Endothelial cell (in vitro differentiated cells): ENCODE measurements at regions not wholly inside any gene's neighbourhood (a gene's known extent, or its start where the extent isn't known, plus 50 kb on each side); places are given as distances from the start of the nearest gene placed in this dataset.

Source experiments
- DNase-seq: peaks from one replicate; pipeline ENCODE4 v3.0.0; 2021; ENCODE audit warnings: low spot score
- H3K27ac Mint-ChIP-seq: one replicate; pipeline ENCODE4 v1.8.0; 2021; ENCODE audit warnings: mixed read lengths, inconsistent platforms; ENCODE audit not compliant: unreplicated experiment
- H3K27me3 Mint-ChIP-seq: one replicate; pipeline ENCODE4 v1.8.0; 2021; ENCODE audit warnings: mild to moderate bottlenecking, moderate library complexity, mixed read lengths, inconsistent platforms; ENCODE audit not compliant: unreplicated experiment
- H3K36me3 Mint-ChIP-seq: one replicate; pipeline ENCODE4 v1.8.0; 2021; ENCODE audit warnings: mild to moderate bottlenecking, low read depth, mixed read lengths, inconsistent platforms; ENCODE audit not compliant: unreplicated experiment
- H3K4me1 Mint-ChIP-seq: one replicate; pipeline ENCODE4 v1.8.0; 2021; ENCODE audit warnings: mild to moderate bottlenecking, mixed read lengths, inconsistent platforms; ENCODE audit not compliant: unreplicated experiment
- H3K4me3 Mint-ChIP-seq: one replicate; pipeline ENCODE4 v1.8.0; 2021; ENCODE audit warnings: mild to moderate bottlenecking, mixed read lengths, inconsistent platforms; ENCODE audit not compliant: unreplicated experiment
- H3K9me3 Mint-ChIP-seq: one replicate; pipeline ENCODE4 v1.8.0; 2021; ENCODE audit warnings: mixed read lengths, inconsistent platforms; ENCODE audit not compliant: unreplicated experiment
- CTCF ChIP-seq: fragments of 200-600 bp; sonication (generic); IDR thresholded peaks from one replicate; pipeline ENCODE4 v1.5.0; 2021; ENCODE audit warnings: antibody characterized with exemption; ENCODE audit not compliant: unreplicated experiment

DNA sequence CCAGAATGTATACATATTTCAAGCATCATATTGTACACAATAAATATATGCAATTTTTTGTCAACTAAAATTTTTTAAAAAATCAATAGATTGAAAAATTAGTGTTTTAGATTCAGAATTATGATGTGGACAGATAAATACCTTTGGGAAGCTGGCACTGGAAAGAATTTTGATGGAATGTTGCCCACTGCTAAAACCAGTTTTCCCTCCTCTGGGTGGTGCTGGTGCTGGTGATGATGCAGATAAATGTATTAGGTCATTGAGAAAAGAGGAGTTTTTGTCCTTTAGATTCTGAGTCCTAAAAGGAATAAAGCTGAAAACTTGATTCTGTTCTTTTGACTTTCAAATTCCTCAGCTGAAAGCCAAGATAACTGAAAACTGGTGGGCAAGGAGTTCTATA lies 56.0 kb upstream of the SUCLG2 start:
- Mint-ChIP-seq H3K9me3 (no peaks in the 10 kb centered on the region), H3K36me3 (no peaks in the 10 kb centered on the region), H3K4me1 (no peaks in the 10 kb centered on the region), H3K4me3 (no peak overlapping the region), H3K27ac (no peak overlapping the region), H3K27me3 (peaks cover 2% of the 10 kb centered on the region)
- TF ChIP-seq CTCF = no peak
- no peak for DNase-seq

GRCh38 chr3:67706934-67707333 lies 52.5 kb upstream of the SUCLG2 start:
- no peak overlapping the region for H3K27ac Mint-ChIP-seq
- no peak overlapping the region for H3K4me3 Mint-ChIP-seq
- no peaks in the 10 kb centered on the region for H3K27me3 Mint-ChIP-seq
- no peaks in the 10 kb centered on the region for H3K36me3 Mint-ChIP-seq
- no peaks in the 10 kb centered on the region for H3K4me1 Mint-ChIP-seq
- DNase-seq = no peak
- no peak for TF ChIP-seq CTCF
- no peaks in the 10 kb centered on the region for H3K9me3 Mint-ChIP-seq

DNA sequence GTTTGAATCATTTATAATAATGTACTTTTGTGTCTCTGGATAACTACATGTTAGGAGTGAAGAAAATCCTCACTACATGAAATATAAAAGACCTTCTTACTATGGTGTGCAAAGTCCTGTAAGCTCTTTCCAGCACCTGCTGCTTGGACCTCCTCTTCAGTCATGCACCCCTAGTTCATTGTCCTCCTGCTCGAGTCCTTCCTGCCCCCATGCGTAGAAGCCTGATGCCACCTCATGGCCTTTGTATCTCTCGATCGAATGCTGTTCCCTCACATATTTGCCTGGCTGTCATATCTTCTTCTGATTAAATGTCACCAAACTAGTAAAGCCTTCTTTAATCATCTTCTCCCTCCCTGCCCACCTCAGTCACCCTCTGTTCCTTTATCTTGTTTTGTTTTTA lies 49.9 kb upstream of the SUCLG2 start:
- H3K4me1 Mint-ChIP-seq = no peaks in the 10 kb centered on the region
- H3K27ac Mint-ChIP-seq = no peak overlapping the region
- no peak for TF ChIP-seq CTCF
- H3K36me3 Mint-ChIP-seq = no peaks in the 10 kb centered on the region
- no peak overlapping the region for H3K4me3 Mint-ChIP-seq
- DNase-seq = no peak
- peaks cover 2% of the 10 kb centered on the region for H3K27me3 Mint-ChIP-seq
- no peaks in the 10 kb centered on the region for H3K9me3 Mint-ChIP-seq
